C4-2B (cell line): ENCODE measurements at regions not wholly inside any gene's neighbourhood (a gene's known extent, or its start where the extent isn't known, plus 50 kb on each side); places are given as distances from the start of the nearest gene placed in this dataset.

Experiments
- H3K27ac ChIP-seq: fragments of 450-650 bp; 2 replicates; pipeline ENCODE4 v1.5.1; 2017
- CTCF ChIP-seq: fragments of 450-650 bp; conservative IDR thresholded peaks from 2 replicates; pipeline ENCODE4 v1.5.1; 2017; ENCODE audit warnings: mild to moderate bottlenecking
- ZFX ChIP-seq: fragments of 450-650 bp; IDR thresholded peaks from 2 replicates; pipeline ENCODE4 v1.6.1; 2017

GRCh38 chr1:59188413-59189213 is 108.3 kb upstream of the FGGY start:
- no peak for TF ChIP-seq ZFX
- TF ChIP-seq CTCF, result no peak
- H3K27ac ChIP-seq, result no peak overlapping the region

GRCh38 chr1:59193443-59194093 is 103.3 kb upstream of the FGGY start:
- TF ChIP-seq ZFX, result no peak
- TF ChIP-seq CTCF, result no peak
- H3K27ac ChIP-seq, result no peak overlapping the region

GRCh38 chr1:59194621-59195020 is 102.3 kb upstream of the FGGY start:
- no peak for TF ChIP-seq CTCF
- TF ChIP-seq ZFX, result no peak
- H3K27ac ChIP-seq, result no peak overlapping the region

GRCh38 chr1:59195151-59195550 is 101.7 kb upstream of the FGGY start:
- H3K27ac ChIP-seq, result no peak overlapping the region
- TF ChIP-seq ZFX, result no peak
- TF ChIP-seq CTCF, result no peak

GRCh38 chr1:59198564-59198963 is 98.3 kb upstream of the FGGY start:
- no peak for TF ChIP-seq CTCF
- no peak for TF ChIP-seq ZFX
- H3K27ac ChIP-seq, result no peak overlapping the region

- H3K27ac ChIP-seq, result no peak overlapping the region
- TF ChIP-seq ZFX (no peak), CTCF (no peak)
Observed at GRCh38 chr1:59199147-59199546, 97.7 kb upstream of the FGGY start.

- H3K27ac ChIP-seq, result no peak overlapping the region
- TF ChIP-seq ZFX (no peak), CTCF (no peak)
Observed at GRCh38 chr1:59199719-59200376, 97.0 kb upstream of the FGGY start.
